A549 (cell line): ENCODE measurements at regions not wholly inside any gene's neighbourhood (a gene's known extent, or its start where the extent isn't known, plus 50 kb on each side); places are given as distances from the start of the nearest gene placed in this dataset.

Source experiments
- CEBPB ChIP-seq, 2 experiments: fragments of >200 bp in 1 of 2; sonication (Bioruptor Twin) in 1 of 2; formaldehyde crosslinking in 1 of 2; IDR thresholded peaks; 2 replicates each; pipeline ENCODE4 v1.6.1; 2012 to 2016
- EP300 ChIP-seq, 2 experiments: fragments of >200 bp; sonication (Bioruptor Twin); formaldehyde crosslinking; IDR thresholded peaks; 2 replicates in 1 of 2; 3 replicates in 1 of 2; pipeline ENCODE4 v1.6.1; 2016 to 2017
- GATA3 ChIP-seq: IDR thresholded peaks from 2 replicates; pipeline ENCODE4 v1.6.1; 2012; ENCODE audit warnings: borderline replicate concordance
- POLR2AphosphoS2 ChIP-seq: conservative IDR thresholded peaks from 2 replicates; pipeline ENCODE4 v1.6.1; 2012; ENCODE audit warnings: low read length, improper control_type of control experiment, inconsistent platforms
- RAD21 ChIP-seq, 2 experiments: fragments of >200 bp in 1 of 2; sonication (Bioruptor Twin) in 1 of 2; formaldehyde crosslinking in 1 of 2; IDR thresholded peaks in 1 of 2; conservative IDR thresholded peaks in 1 of 2; 2 replicates in 1 of 2; 3 replicates in 1 of 2; pipeline ENCODE4 v1.6.1; 2012 to 2018; ENCODE audit warnings: inconsistent platforms in 1 of 2
- TF ChIP-seq, protein P1 (sequence below): fragments of >200 bp; sonication (Bioruptor Twin); formaldehyde crosslinking; IDR thresholded peaks from 3 replicates; pipeline ENCODE4 v1.5.1; 2016

DNA sequence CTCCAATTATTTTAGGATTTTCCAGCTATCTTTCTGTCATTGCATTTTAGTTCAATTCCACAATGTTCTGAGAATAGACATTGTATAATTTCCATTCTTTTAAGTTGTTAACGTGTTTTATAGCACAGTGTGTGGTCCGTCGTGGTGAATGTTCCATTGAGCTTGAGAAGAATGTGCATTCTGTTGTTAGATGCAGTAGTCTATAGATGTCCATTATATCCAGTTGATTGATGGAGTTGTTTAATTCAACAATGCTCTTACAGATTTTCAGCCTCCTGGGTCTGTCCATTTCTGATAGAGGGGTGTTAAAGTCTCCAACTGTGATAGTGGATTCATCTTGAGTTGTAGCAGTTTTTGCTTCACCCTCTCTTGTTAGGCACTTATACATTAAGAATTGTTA lies 1587.7 kb upstream of the NUDT12 start:
- TF ChIP-seq POLR2AphosphoS2 = no peak
- TF ChIP-seq GATA3 = no peak
- TF ChIP-seq CEBPB (IDR thresholded peaks at IDR 0.05) = no peak
- TF ChIP-seq RAD21 (conservative IDR thresholded peaks at IDR 0.05 in 1 of 2, IDR thresholded peaks at IDR 0.05 in 1 of 2) = no peak
- TF ChIP-seq, protein P1, sequence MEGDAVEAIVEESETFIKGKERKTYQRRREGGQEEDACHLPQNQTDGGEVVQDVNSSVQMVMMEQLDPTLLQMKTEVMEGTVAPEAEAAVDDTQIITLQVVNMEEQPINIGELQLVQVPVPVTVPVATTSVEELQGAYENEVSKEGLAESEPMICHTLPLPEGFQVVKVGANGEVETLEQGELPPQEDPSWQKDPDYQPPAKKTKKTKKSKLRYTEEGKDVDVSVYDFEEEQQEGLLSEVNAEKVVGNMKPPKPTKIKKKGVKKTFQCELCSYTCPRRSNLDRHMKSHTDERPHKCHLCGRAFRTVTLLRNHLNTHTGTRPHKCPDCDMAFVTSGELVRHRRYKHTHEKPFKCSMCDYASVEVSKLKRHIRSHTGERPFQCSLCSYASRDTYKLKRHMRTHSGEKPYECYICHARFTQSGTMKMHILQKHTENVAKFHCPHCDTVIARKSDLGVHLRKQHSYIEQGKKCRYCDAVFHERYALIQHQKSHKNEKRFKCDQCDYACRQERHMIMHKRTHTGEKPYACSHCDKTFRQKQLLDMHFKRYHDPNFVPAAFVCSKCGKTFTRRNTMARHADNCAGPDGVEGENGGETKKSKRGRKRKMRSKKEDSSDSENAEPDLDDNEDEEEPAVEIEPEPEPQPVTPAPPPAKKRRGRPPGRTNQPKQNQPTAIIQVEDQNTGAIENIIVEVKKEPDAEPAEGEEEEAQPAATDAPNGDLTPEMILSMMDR = no peak
- TF ChIP-seq EP300 (IDR thresholded peaks at IDR 0.05) = no peak
